GM06990 (cell line): ENCODE measurements at regions not wholly inside any gene's neighbourhood (a gene's known extent, or its start where the extent isn't known, plus 50 kb on each side); places are given as distances from the start of the nearest gene placed in this dataset.

Experiments
- DNase-seq: peaks from one replicate; pipeline ENCODE4 v3.0.0-alpha.2; 2011; ENCODE audit not compliant: insufficient read length; ENCODE audit errors: extremely low read depth
- H3K27me3 ChIP-seq: replicated peaks from 2 replicates; pipeline ENCODE4 v1.6.0; 2011; ENCODE audit warnings: low read length; ENCODE audit not compliant: control insufficient read depth, insufficient read depth
- H3K36me3 ChIP-seq: 2 replicates; pipeline ENCODE4 v1.5.1; 2011; ENCODE audit warnings: low read length; ENCODE audit not compliant: control insufficient read depth, insufficient read depth
- H3K4me3 ChIP-seq: replicated peaks from 2 replicates; pipeline ENCODE4 v1.5.1; 2011; ENCODE audit warnings: low read depth, mild to moderate bottlenecking, control low read depth, low read length
- CTCF ChIP-seq: IDR thresholded peaks from 2 replicates; pipeline ENCODE4 v1.5.1; 2011; ENCODE audit warnings: low read length, control low read depth, mild to moderate bottlenecking, inconsistent platforms; ENCODE audit not compliant: insufficient read depth, poor library complexity, severe bottlenecking

- no peak for TF ChIP-seq CTCF
These were observed 106.8 kb upstream of the MAMLD1 start for GRCh38 chrX:150256297-150256650.

GRCh38 chrX:150257353-150258175 is 105.6 kb upstream of the MAMLD1 start:
- Histone ChIP-seq H3K4me3 (no peak overlapping the region), H3K27me3 (no peaks in the 10 kb centered on the region; the same call in 1 of the 2 replicates), H3K36me3 (no peaks in the 10 kb centered on the region)
- DNase-seq: no peak
- no peak for TF ChIP-seq CTCF

More at GRCh38 chrX:150256297-150256650, 106.8 kb upstream of the MAMLD1 start:
- H3K4me3 ChIP-seq: no peak overlapping the region
- no peaks in the 10 kb centered on the region; the same call in 1 of the 2 replicates for H3K27me3 ChIP-seq
- no peak for DNase-seq
- no peaks in the 10 kb centered on the region for H3K36me3 ChIP-seq

GRCh38 chrX:150258176-150258425 is 105.0 kb upstream of the MAMLD1 start:
- Histone ChIP-seq H3K4me3 (no peak overlapping the region), H3K36me3 (no peaks in the 10 kb centered on the region), H3K27me3 (no peaks in the 10 kb centered on the region; the same call in 1 of the 2 replicates)
- DNase-seq: no peak
- no peak for TF ChIP-seq CTCF

GRCh38 chrX:150258463-150259430 is 104.4 kb upstream of the MAMLD1 start:
- DNase-seq: no peak
- H3K36me3 ChIP-seq: no peaks in the 10 kb centered on the region
- no peak for TF ChIP-seq CTCF
- H3K27me3 ChIP-seq: no peaks in the 10 kb centered on the region; the same call in 1 of the 2 replicates
- no peak overlapping the region for H3K4me3 ChIP-seq

GRCh38 chrX:150262456-150262855 is 100.7 kb upstream of the MAMLD1 start:
- no peaks in the 10 kb centered on the region; the same call in 1 of the 2 replicates for H3K27me3 ChIP-seq
- H3K36me3 ChIP-seq: no peaks in the 10 kb centered on the region
- no peak for DNase-seq
- no peak for TF ChIP-seq CTCF
- H3K4me3 ChIP-seq: no peak overlapping the region
